Lung (tissue), 11 donors: ENCODE measurements at regions not wholly inside any gene's neighbourhood (a gene's known extent, or its start where the extent isn't known, plus 50 kb on each side); places are given as distances from the start of the nearest gene placed in this dataset.

Experiments used
- ATAC-seq: fragments of 200-7000 bp; cut with Tn5 transposase; one replicate; pipeline ENCODE4 v1.9.1; 2020; ENCODE audit warnings: moderate number of reproducible peaks; ENCODE audit not compliant: insufficient read depth, low FRiP score
- DNase-seq, 3 donors: peaks; one replicate each; pipeline ENCODE4 v3.0.0-alpha.2; 2013 to 2017
- H3K27ac ChIP-seq, 2 donors: one replicate each; pipeline ENCODE4 v1.5.1; 2013; ENCODE audit warnings: mild to moderate bottlenecking in 2 of 2, moderate library complexity in 2 of 2, control low read depth in 1 of 2, inconsistent platforms in 1 of 2, low read depth in 1 of 2, low read length in 1 of 2
- H3K27me3 ChIP-seq, 3 donors: one replicate each; pipeline ENCODE4 v1.5.1; 2013; ENCODE audit warnings: low read length in 2 of 3; ENCODE audit not compliant: control insufficient read depth in 3 of 3, insufficient read depth in 3 of 3
- H3K36me3 ChIP-seq, 4 donors: one replicate each; pipeline ENCODE4 v1.5.1; 2013; ENCODE audit warnings: low read length in 4 of 4, mild to moderate bottlenecking in 1 of 4, moderate library complexity in 1 of 4; ENCODE audit not compliant: control insufficient read depth in 4 of 4, insufficient read depth in 4 of 4
- H3K4me1 ChIP-seq, 5 donors: one replicate each; pipeline ENCODE4 v1.5.1; 2013; ENCODE audit warnings: low read length in 5 of 5, mild to moderate bottlenecking in 2 of 5, moderate library complexity in 1 of 5; ENCODE audit not compliant: control insufficient read depth in 5 of 5, insufficient read depth in 5 of 5
- H3K4me3 ChIP-seq: one replicate; pipeline ENCODE4 v1.5.1; 2013; ENCODE audit warnings: mild to moderate bottlenecking, control low read depth, moderate library complexity
- H3K9ac ChIP-seq, 2 donors: one replicate each; pipeline ENCODE4 v1.5.1; 2013; ENCODE audit warnings: low read length in 2 of 2, control low read depth in 1 of 2; ENCODE audit not compliant: insufficient read depth in 1 of 2
- H3K9me3 ChIP-seq, 4 donors: one replicate each; pipeline ENCODE4 v1.5.1; 2013; ENCODE audit warnings: low read length in 3 of 4, mild to moderate bottlenecking in 1 of 4, moderate library complexity in 1 of 4; ENCODE audit not compliant: control insufficient read depth in 4 of 4, insufficient read depth in 3 of 4
- CTCF ChIP-seq: IDR thresholded peaks from 2 replicates; pipeline ENCODE4 v1.5.1; 2012; ENCODE audit warnings: mild to moderate bottlenecking; ENCODE audit errors: control extremely low read depth, extremely low read depth
- WGBS, 2 donors: extraction: QIAGEN DNeasy Blood & Tissue Kit; methylation state at CpG; one replicate each; pipeline ENCODE4 v1.1.7; 2013; 5-methylcytosine and 5-hydroxymethylcytosine counted together
- donor health status: control.
- donor health status: control.
- donor health status: Bipolar disorder and iron deficiency.
- donor health status: healthy.
- donor health status: DM: yes; HTN: yes; CAD: no.

DNA sequence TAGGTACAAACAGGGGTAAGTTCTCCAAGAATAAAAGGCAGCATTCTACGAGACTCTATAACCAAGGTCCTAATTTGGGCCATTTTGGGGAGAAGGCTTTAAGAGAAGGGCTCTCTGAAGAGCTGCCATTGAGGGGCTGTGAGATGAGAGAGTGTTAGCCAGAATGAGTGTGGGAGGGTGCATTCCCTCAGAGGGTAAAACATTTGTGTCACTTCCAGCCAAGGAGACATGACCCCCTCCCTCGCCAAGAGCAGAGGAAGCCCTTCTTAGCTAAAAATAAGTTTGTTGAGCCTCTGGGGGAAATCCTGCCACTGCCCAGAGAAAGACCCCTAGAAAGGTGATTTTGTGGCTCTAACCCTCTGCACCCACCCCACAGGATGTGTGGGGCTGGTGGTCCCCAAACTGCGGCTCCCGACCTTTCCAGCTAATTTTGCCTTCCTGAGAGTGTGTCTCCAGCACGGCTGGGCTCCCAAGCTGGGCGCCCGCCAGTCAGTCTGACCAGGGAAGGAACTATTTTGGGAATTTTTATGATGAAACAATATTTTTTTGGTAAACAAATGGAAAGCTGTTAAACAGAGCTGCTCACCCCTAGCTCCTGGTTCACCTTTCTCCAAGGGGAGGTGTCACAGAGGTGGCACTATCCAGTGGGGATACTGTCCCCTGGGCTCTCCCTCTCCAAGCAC is 65.9 kb upstream of the JDP2 start:
- TF ChIP-seq CTCF: no peak
- 59 to 61% methylated on average over 7 of the region's 7 CpGs for WGBS, 2 donors
- Histone ChIP-seq H3K9ac (no peak overlapping the region), H3K27ac (no peak overlapping the region), H3K27me3 (no peaks in the 10 kb centered on the region), H3K36me3 (no peaks in the 10 kb centered on the region), H3K9me3 (no peaks in the 10 kb centered on the region), H3K4me1 (peaks cover 0 to 11% (median 3%) of the 10 kb centered on the region in 5 donors), H3K4me3 (no peak overlapping the region)
- DNase-seq (peak; percentile 40 to 49 (median 47)), ATAC-seq (no peak)

- H3K9me3 ChIP-seq: no peaks in the 10 kb centered on the region
- TF ChIP-seq CTCF: no peak
- ATAC-seq: no peak
- no peaks in the 10 kb centered on the region for H3K27me3 ChIP-seq
- H3K36me3 ChIP-seq: no peaks in the 10 kb centered on the region
- WGBS, 2 donors: 87 to 90% methylated on average over 5 of the region's 5 CpGs
- no peak overlapping the region for H3K4me3 ChIP-seq
- H3K9ac ChIP-seq: no peak overlapping the region
- H3K4me1 ChIP-seq: peaks cover 0 to 11% (median 3%) of the 10 kb centered on the region in 5 donors
- H3K27ac ChIP-seq: no peak overlapping the region
- no peak for DNase-seq
Measured at GRCh38 chr14:75363130-75363529, 64.7 kb upstream of the JDP2 start.

- Histone ChIP-seq H3K27me3 (no peaks in the 10 kb centered on the region), H3K9me3 (no peaks in the 10 kb centered on the region), H3K9ac (no peak overlapping the region), H3K36me3 (no peaks in the 10 kb centered on the region), H3K4me3 (no peak overlapping the region), H3K27ac (no peak overlapping the region), H3K4me1 (peaks cover 0 to 11% (median 3%) of the 10 kb centered on the region in 5 donors)
- no peak for TF ChIP-seq CTCF
- ATAC-seq (no peak), DNase-seq (no peak)
- 90% methylated on average over 4 of the region's 4 CpGs for WGBS, 2 donors
Measured at GRCh38 chr14:75363570-75364227, 64.1 kb upstream of the JDP2 start.
